HG03066 (cell line): ENCODE measurements at regions not wholly inside any gene's neighbourhood (a gene's known extent, or its start where the extent isn't known, plus 50 kb on each side); places are given as distances from the start of the nearest gene placed in this dataset.

Source experiments
- ATAC-seq: cut with Tn5 transposase; IDR thresholded peaks from one replicate; pipeline ENCODE4 v1.9.1; 2021; ENCODE audit warnings: low read depth; ENCODE audit not compliant: unreplicated experiment

GRCh38 chr5:64110222-64110621, 55.4 kb upstream of the RNF180 start:
- ATAC-seq = no peak

- ATAC-seq = no peak
Measured at GRCh38 chr5:64108674-64109073, 57.0 kb upstream of the RNF180 start.

DNA sequence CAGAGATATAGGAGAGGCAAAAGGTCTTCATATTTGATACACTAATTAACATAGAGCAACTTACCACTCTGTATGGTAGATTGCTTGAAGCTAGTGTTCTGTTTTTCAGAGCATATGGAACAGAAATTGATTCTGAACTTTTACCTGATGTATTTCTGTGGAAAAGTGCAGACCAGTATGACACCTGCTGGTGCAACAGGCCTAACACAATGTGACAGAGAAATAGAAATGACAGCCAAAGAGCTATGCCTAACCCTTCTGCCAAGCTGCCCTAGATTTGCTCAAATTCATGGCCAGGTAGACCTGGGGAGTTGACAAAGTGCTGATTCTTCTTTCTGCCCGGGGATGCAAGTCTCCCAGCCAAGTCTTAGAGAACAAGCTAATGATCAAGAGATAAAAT, 65.4 kb upstream of the RNF180 start:
- ATAC-seq = no peak

- ATAC-seq = no peak
Measured at GRCh38 chr5:64096771-64097170, 68.9 kb upstream of the RNF180 start.

GRCh38 chr5:64077589-64077988, 88.1 kb upstream of the RNF180 start:
- ATAC-seq = no peak

- ATAC-seq = peak; percentile 72
Measured at GRCh38 chr5:64074533-64074932, 91.1 kb upstream of the RNF180 start.

DNA sequence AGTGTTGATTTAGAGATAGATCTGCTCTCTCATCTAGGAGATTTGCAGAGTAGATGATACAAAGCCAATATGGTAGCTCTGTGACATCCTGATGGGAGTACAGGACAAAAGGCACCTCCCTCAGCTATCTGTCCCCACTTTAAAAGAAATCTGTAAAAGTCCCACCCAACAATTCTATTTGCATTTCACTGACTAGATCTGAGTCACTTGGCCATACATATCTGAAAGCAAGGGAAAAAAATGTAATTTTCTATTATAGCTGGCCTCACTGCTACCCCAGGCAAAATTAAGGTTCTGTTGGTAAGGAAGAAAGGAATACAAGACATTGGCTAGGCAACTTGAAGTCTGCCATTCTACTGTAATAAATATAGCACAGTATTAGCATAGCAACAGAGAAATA, 96.2 kb upstream of the RNF180 start:
- no peak for ATAC-seq

DNA sequence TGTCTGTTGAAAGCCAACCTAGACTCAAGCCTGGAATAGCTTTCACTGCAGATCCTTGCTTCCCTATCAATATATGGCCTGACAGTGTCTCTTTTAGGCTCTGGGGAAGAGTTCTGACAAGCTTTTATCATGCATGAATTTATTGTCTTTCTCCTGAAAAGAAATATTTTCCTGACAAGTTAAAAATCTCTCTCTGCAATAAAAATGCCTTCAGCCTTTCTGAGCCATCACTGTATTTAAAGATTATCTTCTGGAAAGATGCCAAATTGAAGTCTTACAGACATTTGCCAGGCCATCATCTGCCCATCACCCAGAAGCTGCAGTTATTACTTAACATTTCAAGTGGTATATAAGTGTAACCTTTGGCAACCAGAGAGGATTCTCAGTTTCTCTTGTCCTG, 88.1 kb upstream of the HTR1A start:
- ATAC-seq = no peak

- ATAC-seq = no peak
Measured at GRCh38 chr5:64040490-64040889, 78.2 kb upstream of the HTR1A start.

DNA sequence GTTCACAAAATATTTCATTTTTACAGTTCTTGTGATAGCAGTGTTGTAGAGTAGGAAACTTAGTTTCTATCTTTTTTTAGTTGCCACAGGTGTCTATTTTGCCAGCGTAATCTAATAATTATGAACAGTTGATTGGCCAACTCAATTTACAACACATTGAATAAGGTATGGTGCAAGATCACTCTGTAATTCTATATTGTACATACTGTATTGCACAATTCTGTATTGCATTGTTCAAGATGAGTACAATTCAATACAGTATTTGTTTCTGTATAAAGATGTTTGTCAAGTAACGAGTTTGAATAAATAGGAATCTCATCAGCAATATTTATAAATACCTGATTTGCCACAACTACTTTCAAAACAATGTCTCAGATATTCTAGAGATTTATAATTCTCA, 64.2 kb upstream of the HTR1A start:
- no peak for ATAC-seq

- no peak for ATAC-seq
Measured at GRCh38 chr5:64019746-64020145, 57.5 kb upstream of the HTR1A start.

DNA sequence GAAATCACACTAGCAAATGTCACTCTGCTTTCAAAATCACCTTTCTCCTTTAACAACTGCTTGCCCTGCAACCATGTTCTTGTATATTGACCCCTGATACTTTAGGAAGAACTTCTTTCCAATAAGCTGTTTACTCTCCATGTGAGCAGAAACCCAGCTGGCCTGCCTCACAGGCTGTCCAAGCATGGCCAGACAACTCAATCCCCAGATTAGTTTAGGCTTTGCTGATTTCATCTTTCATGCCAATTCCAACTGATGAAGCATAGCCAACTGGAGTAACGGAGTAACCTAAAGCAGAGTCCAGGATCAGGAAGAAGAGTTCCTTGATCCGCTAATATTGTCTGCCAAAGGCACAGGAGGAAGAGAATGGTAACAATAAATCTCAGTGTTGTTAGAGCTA, 56.7 kb upstream of the HTR1A start:
- no peak for ATAC-seq

- no peak for ATAC-seq
Measured at GRCh38 chr5:64015824-64016223, 53.6 kb upstream of the HTR1A start.
